Activated CD4-positive, alpha-beta T cell treated with anti-CD3 and anti-CD28 coated beads for 36 hours (primary cell): ENCODE measurements at regions not wholly inside any gene's neighbourhood (a gene's known extent, or its start where the extent isn't known, plus 50 kb on each side); places are given as distances from the start of the nearest gene placed in this dataset.

ENCODE experiments used
- ATAC-seq: fragments of 200-7000 bp; cut with Tn5 transposase; one replicate; pipeline ENCODE4 v1.10.0; 2021; ENCODE audit warnings: mild to moderate bottlenecking, moderate library complexity
- CTCF ChIA-PET: fragments of 350-600 bp; sonication (Branson Sonifier 250); formaldehyde crosslinking; loops from one replicate; lab custom pipeline; 2021; ENCODE audit warnings: antibody characterized with exemption; lab: Charles Lee
- POLR2A ChIA-PET: fragments of 350-600 bp; sonication (Branson Sonifier 250); formaldehyde crosslinking; loops from one replicate; lab custom pipeline; 2021; ENCODE audit warnings: antibody characterized with exemption, inconsistent platforms; lab: Charles Lee
- DNase-seq: peaks from one replicate; pipeline ENCODE4 v3.0.0-alpha.2; 2020
- H3K27ac Mint-ChIP-seq: one replicate; pipeline ENCODE4 v1.8.0; 2021; ENCODE audit warnings: mixed read lengths
- H3K27me3 Mint-ChIP-seq: one replicate; pipeline ENCODE4 v1.8.0; 2021; ENCODE audit warnings: mixed read lengths
- H3K36me3 Mint-ChIP-seq: one replicate; pipeline ENCODE4 v1.8.0; 2021; ENCODE audit warnings: low read depth, mixed read lengths
- H3K4me1 Mint-ChIP-seq: one replicate; pipeline ENCODE4 v1.8.0; 2021; ENCODE audit warnings: mixed read lengths
- H3K4me3 Mint-ChIP-seq: one replicate; pipeline ENCODE4 v1.8.0; 2021; ENCODE audit warnings: mild to moderate bottlenecking, moderate library complexity, mixed read lengths
- H3K9me3 Mint-ChIP-seq: one replicate; pipeline ENCODE4 v1.8.0; 2021; ENCODE audit warnings: low read depth, mixed read lengths
- intact Hi-C, 2 experiments: fragments of 100-400 bp; cut with DNase I in 1 of 2; cut with micrococcal nuclease in 1 of 2; formaldehyde crosslinking; loops; one replicate each; pipeline versions ENCODE4 v1.14.2 to v1.15.1; 2022 to 2024; cut with DNase I, micrococcal nuclease

GRCh38 chr6:122524056-122524455 lies 52.4 kb upstream of the SERINC1 start:
- Mint-ChIP-seq H3K4me3 (no peak overlapping the region), H3K4me1 (no peaks in the 10 kb centered on the region), H3K27ac (no peak overlapping the region), H3K27me3 (peaks cover 15% of the 10 kb centered on the region), H3K36me3 (no peaks in the 10 kb centered on the region), H3K9me3 (peaks cover 3% of the 10 kb centered on the region)
- ChIA-PET CTCF (no interaction called here), POLR2A (no interaction called here)
- DNase-seq (no peak), ATAC-seq (no peak)
- intact Hi-C loops: loop anchor here in 1 of 2 experiments (10.0 kb wide), 1 partner anchor 1469 kb away; no protein-coding TSS in a partner anchor

- ATAC-seq (peak; percentile 72), DNase-seq (peak; percentile 58)
- no peak overlapping the region for H3K27ac Mint-ChIP-seq
- H3K36me3 Mint-ChIP-seq: no peaks in the 10 kb centered on the region
- H3K4me1 Mint-ChIP-seq: no peaks in the 10 kb centered on the region
- H3K4me3 Mint-ChIP-seq: no peak overlapping the region
- H3K27me3 Mint-ChIP-seq: peaks cover 22% of the 10 kb centered on the region
- POLR2A ChIA-PET: interaction anchor here (0.6 to 1.1 kb wide), 2 partner anchors 38 to 244 kb away, joined by 3 read pairs; no protein-coding TSS in a partner anchor
- peaks cover 3% of the 10 kb centered on the region for H3K9me3 Mint-ChIP-seq
- CTCF ChIA-PET: interaction anchor here (0.7 to 5.5 kb wide), 38 partner anchors 8 to 1475 kb away, joined by 3 to 210 read pairs (median 4); partner anchors contain the start of genes HSF2 and SERINC1
- intact Hi-C loops: loop anchor here (1.0 to 10.0 kb wide), 4 partner anchors 38 to 1096 kb away; partner anchors contain the start of gene GJA1 (in 1 of the 2)
Observed at GRCh38 chr6:122530440-122531046, 58.9 kb upstream of the SERINC1 start.

GRCh38 chr6:122548281-122548680 lies 61.9 kb upstream of the PKIB start:
- H3K36me3 Mint-ChIP-seq: no peaks in the 10 kb centered on the region
- no peaks in the 10 kb centered on the region for H3K4me1 Mint-ChIP-seq
- DNase-seq (no peak), ATAC-seq (no peak)
- H3K27ac Mint-ChIP-seq: no peak overlapping the region
- H3K27me3 Mint-ChIP-seq: peaks cover 3% of the 10 kb centered on the region
- no peak overlapping the region for H3K4me3 Mint-ChIP-seq
- ChIA-PET CTCF (interaction anchor here (0.9 kb wide), 1 partner anchor 17 kb away, joined by 3 read pairs; no protein-coding TSS in a partner anchor), POLR2A (no interaction called here)
- intact Hi-C loops: no loop called here
- no peaks in the 10 kb centered on the region for H3K9me3 Mint-ChIP-seq

- DNase-seq (no peak), ATAC-seq (no peak)
- H3K36me3 Mint-ChIP-seq: no peaks in the 10 kb centered on the region
- intact Hi-C loops: no loop called here
- no peak overlapping the region for H3K4me3 Mint-ChIP-seq
- no peaks in the 10 kb centered on the region for H3K4me1 Mint-ChIP-seq
- no peak overlapping the region for H3K27ac Mint-ChIP-seq
- POLR2A ChIA-PET: no interaction called here
- no peaks in the 10 kb centered on the region for H3K9me3 Mint-ChIP-seq
- H3K27me3 Mint-ChIP-seq: peaks cover 3% of the 10 kb centered on the region
- CTCF ChIA-PET: no interaction called here
Observed at GRCh38 chr6:122548820-122549219, 61.4 kb upstream of the PKIB start.

- peaks cover under 1% of the 10 kb centered on the region for H3K9me3 Mint-ChIP-seq
- ATAC-seq (no peak), DNase-seq (no peak)
- H3K36me3 Mint-ChIP-seq: no peaks in the 10 kb centered on the region
- H3K27me3 Mint-ChIP-seq: peaks cover 3% of the 10 kb centered on the region
- intact Hi-C loops: no loop called here
- no peak overlapping the region for H3K27ac Mint-ChIP-seq
- no peak overlapping the region for H3K4me3 Mint-ChIP-seq
- no peaks in the 10 kb centered on the region for H3K4me1 Mint-ChIP-seq
- CTCF ChIA-PET: no interaction called here
- POLR2A ChIA-PET: no interaction called here
Observed at GRCh38 chr6:122553697-122554096, 56.5 kb upstream of the PKIB start.

GRCh38 chr6:122555561-122555960 lies 54.6 kb upstream of the PKIB start:
- H3K9me3 Mint-ChIP-seq: peaks cover 4% of the 10 kb centered on the region
- DNase-seq: no peak
- intact Hi-C loops: no loop called here
- CTCF ChIA-PET: no interaction called here
- H3K27ac Mint-ChIP-seq: no peak overlapping the region
- H3K4me3 Mint-ChIP-seq: no peak overlapping the region
- no peaks in the 10 kb centered on the region for H3K4me1 Mint-ChIP-seq
- no peaks in the 10 kb centered on the region for H3K36me3 Mint-ChIP-seq
- POLR2A ChIA-PET: no interaction called here
- H3K27me3 Mint-ChIP-seq: peaks cover 3% of the 10 kb centered on the region
- no peak for ATAC-seq

GRCh38 chr6:122558080-122558479 lies 52.1 kb upstream of the PKIB start:
- H3K9me3 Mint-ChIP-seq: peaks cover 14% of the 10 kb centered on the region

More at GRCh38 chr6:122558080-122558479, 52.1 kb upstream of the PKIB start:
- intact Hi-C loops: no loop called here
- no peak overlapping the region for H3K4me3 Mint-ChIP-seq
- H3K27me3 Mint-ChIP-seq: no peaks in the 10 kb centered on the region
- H3K4me1 Mint-ChIP-seq: no peaks in the 10 kb centered on the region
- no peak overlapping the region for H3K27ac Mint-ChIP-seq
- CTCF ChIA-PET: no interaction called here
- POLR2A ChIA-PET: no interaction called here
- no peaks in the 10 kb centered on the region for H3K36me3 Mint-ChIP-seq
- no peak for ATAC-seq
- DNase-seq: no peak
